NCI-H2081 (cell line): ENCODE measurements at regions not wholly inside any gene's neighbourhood (a gene's known extent, or its start where the extent isn't known, plus 50 kb on each side); places are given as distances from the start of the nearest gene placed in this dataset.

ENCODE experiments used
- DNase-seq, 2 experiments: peaks; one replicate each; lab custom pipeline; 2025; lab: John Stamatoyannopoulos, UW

- DNase-seq: no peak
Measured at GRCh38 chr3:34783876-34784275, 855.4 kb upstream of the ARPP21 start.

- no peak for DNase-seq
Measured at GRCh38 chr3:34793057-34793456, 846.3 kb upstream of the ARPP21 start.

GRCh38 chr3:34807611-34808010 lies 831.7 kb upstream of the ARPP21 start:
- no peak for DNase-seq

GRCh38 chr3:34808287-34808686 lies 831.0 kb upstream of the ARPP21 start:
- DNase-seq: no peak

- no peak for DNase-seq
Measured at GRCh38 chr3:34828847-34829246, 810.5 kb upstream of the ARPP21 start.

GRCh38 chr3:34832865-34833508 lies 806.3 kb upstream of the ARPP21 start:
- DNase-seq: no peak

GRCh38 chr3:34837848-34838741 lies 801.2 kb upstream of the ARPP21 start:
- no peak for DNase-seq

GRCh38 chr3:34842706-34843480 lies 796.4 kb upstream of the ARPP21 start:
- no peak for DNase-seq

GRCh38 chr3:34844323-34844620 lies 795.1 kb upstream of the ARPP21 start:
- DNase-seq: no peak

- DNase-seq: no peak
Measured at GRCh38 chr3:34851137-34851536, 788.2 kb upstream of the ARPP21 start.

GRCh38 chr3:34852844-34853439 lies 786.4 kb upstream of the ARPP21 start:
- no peak for DNase-seq

- DNase-seq: no peak
Measured at GRCh38 chr3:34856081-34856947, 783.0 kb upstream of the ARPP21 start.

GRCh38 chr3:34858067-34858660 lies 781.2 kb upstream of the ARPP21 start:
- DNase-seq: no peak

- DNase-seq: no peak
Measured at GRCh38 chr3:34859746-34860145, 779.6 kb upstream of the ARPP21 start.

- no peak for DNase-seq
Measured at GRCh38 chr3:34862456-34862855, 776.9 kb upstream of the ARPP21 start.

GRCh38 chr3:34863485-34863884 lies 775.8 kb upstream of the ARPP21 start:
- no peak for DNase-seq

GRCh38 chr3:34864011-34864410 lies 775.3 kb upstream of the ARPP21 start:
- no peak for DNase-seq

- no peak for DNase-seq
Measured at GRCh38 chr3:34865346-34865745, 774.0 kb upstream of the ARPP21 start.

GRCh38 chr3:34868935-34869334 lies 770.4 kb upstream of the ARPP21 start:
- no peak for DNase-seq

- DNase-seq: no peak
Measured at GRCh38 chr3:34869696-34870095, 769.6 kb upstream of the ARPP21 start.

GRCh38 chr3:34872406-34872805 lies 766.9 kb upstream of the ARPP21 start:
- DNase-seq: no peak
